IMR-90 (cell line): ENCODE measurements at regions not wholly inside any gene's neighbourhood (a gene's known extent, or its start where the extent isn't known, plus 50 kb on each side); places are given as distances from the start of the nearest gene placed in this dataset.

Source experiments
- ATAC-seq: fragments of 200-7000 bp; cut with Tn5 transposase; 2 replicates; pipeline ENCODE4 v1.9.1; 2020; ENCODE audit warnings: low read depth, mild to moderate bottlenecking, moderate library complexity
- BruUV-seq: library from RNA; stranded (reverse); fragments of 400-500 nt; replicated peaks from 2 replicates; lab custom pipeline; 2021; lab: Mats Ljungman, UMichigan
- CTCF ChIA-PET: fragments of 300-600 bp; formaldehyde crosslinking; extraction: SDS; loops from one replicate; lab custom pipeline; 2021; ENCODE audit warnings: antibody characterized with exemption; lab: Yijun Ruan, JAX
- POLR2A ChIA-PET: fragments of 300-600 bp; sonication (Branson Sonifier 250); formaldehyde crosslinking; loops from one replicate; lab custom pipeline; 2022; ENCODE audit warnings: antibody characterized with exemption; ENCODE audit not compliant: unreplicated experiment; lab: Charles Lee
- DNase-seq: peaks from one replicate; pipeline ENCODE4 v3.0.0; 2013
- H2AFZ ChIP-seq: replicated peaks from 2 replicates; pipeline ENCODE3; 2013; ENCODE audit warnings: low read length, mild to moderate bottlenecking; ENCODE audit not compliant: poor library complexity
- H2AK5ac ChIP-seq: 2 replicates; pipeline ENCODE4 v1.6.1; 2013; ENCODE audit warnings: low read depth, low read length, inconsistent platforms
- H2AK9ac ChIP-seq: replicated peaks from 2 replicates; pipeline ENCODE3; 2013; ENCODE audit warnings: mild to moderate bottlenecking, low read depth, low read length, moderate library complexity; ENCODE audit not compliant: poor library complexity
- H2BK120ac ChIP-seq: 2 replicates; pipeline ENCODE4 v1.6.1; 2013; ENCODE audit warnings: low read depth, low read length, inconsistent platforms
- H2BK15ac ChIP-seq: 3 replicates; pipeline ENCODE4 v1.6.1; 2013; ENCODE audit warnings: low read depth, low read length, inconsistent platforms
- H2BK20ac ChIP-seq: 2 replicates; pipeline ENCODE4 v1.6.1; 2013; ENCODE audit warnings: low read depth, mild to moderate bottlenecking, inconsistent platforms, low read length, moderate library complexity
- H2BK5ac ChIP-seq: 2 replicates; pipeline ENCODE4 v1.6.1; 2013; ENCODE audit warnings: mild to moderate bottlenecking, low read depth, low read length, inconsistent platforms; ENCODE audit not compliant: poor library complexity, severe bottlenecking
- H3K14ac ChIP-seq: replicated peaks from 2 replicates; pipeline ENCODE4 v1.6.1; 2013; ENCODE audit warnings: low read depth, low read length, inconsistent platforms
- H3K18ac ChIP-seq: 2 replicates; pipeline ENCODE4 v1.6.1; 2013; ENCODE audit warnings: low read depth, low read length, control low read depth
- H3K23ac ChIP-seq: 2 replicates; pipeline ENCODE4 v1.6.1; 2013; ENCODE audit warnings: low read depth, low read length, inconsistent platforms
- H3K27ac ChIP-seq: 2 replicates; pipeline ENCODE4 v1.5.1; 2013; ENCODE audit warnings: mild to moderate bottlenecking, control low read depth, low read length; ENCODE audit not compliant: insufficient read depth
- H3K27me3 ChIP-seq: 2 replicates; pipeline ENCODE4 v1.6.1; 2013; ENCODE audit warnings: low read length; ENCODE audit not compliant: control insufficient read depth, insufficient read depth
- H3K36me3 ChIP-seq: 2 replicates; pipeline ENCODE4 v1.6.1; 2013; ENCODE audit warnings: low read length, mixed read lengths; ENCODE audit not compliant: control insufficient read depth, insufficient read depth
- H3K4ac ChIP-seq: 2 replicates; pipeline ENCODE4 v1.6.1; 2013; ENCODE audit warnings: low read depth, low read length, inconsistent platforms
- H3K4me1 ChIP-seq: 2 replicates; pipeline ENCODE4 v1.6.1; 2013; ENCODE audit warnings: low read length, mixed read lengths; ENCODE audit not compliant: control insufficient read depth, insufficient read depth
- H3K4me2 ChIP-seq: 2 replicates; pipeline ENCODE4 v1.6.1; 2013; ENCODE audit warnings: low read depth, mild to moderate bottlenecking, control low read depth, low read length, moderate library complexity
- H3K4me3 ChIP-seq: 2 replicates; pipeline ENCODE4 v1.5.1; 2013; ENCODE audit warnings: low read depth, mild to moderate bottlenecking, control low read depth, low read length, moderate library complexity; ENCODE audit not compliant: insufficient read depth
- H3K56ac ChIP-seq: 2 replicates; pipeline ENCODE4 v1.6.1; 2013; ENCODE audit warnings: low read length, inconsistent platforms; ENCODE audit not compliant: insufficient read depth; ENCODE audit errors: extremely low read depth
- H3K79me1 ChIP-seq, 2 experiments: 2 replicates each; pipeline ENCODE4 v1.6.1; 2013; ENCODE audit warnings: low read length in 2 of 2, inconsistent platforms in 1 of 2, low read depth in 1 of 2
- H3K9ac ChIP-seq: 2 replicates; pipeline ENCODE4 v1.6.1; 2013; ENCODE audit warnings: low read depth, low read length, control low read depth
- H3K9me1 ChIP-seq: 2 replicates; pipeline ENCODE4 v1.6.1; 2013; ENCODE audit warnings: low read length, inconsistent platforms; ENCODE audit not compliant: insufficient read depth
- H3K9me3 ChIP-seq: 2 replicates; pipeline ENCODE4 v1.6.1; 2013; ENCODE audit warnings: low read length; ENCODE audit not compliant: control insufficient read depth, insufficient read depth
- H4K20me1 ChIP-seq: 2 replicates; pipeline ENCODE4 v1.6.1; 2013; ENCODE audit warnings: low read length, inconsistent platforms; ENCODE audit not compliant: insufficient read depth
- H4K5ac ChIP-seq: 2 replicates; pipeline ENCODE4 v1.6.1; 2013; ENCODE audit warnings: mild to moderate bottlenecking, low read depth, low read length, control low read depth
- H4K8ac ChIP-seq, 2 experiments: 2 replicates each; pipeline ENCODE4 v1.6.1; 2013; ENCODE audit warnings: low read depth in 2 of 2, low read length in 2 of 2, control low read depth in 1 of 2, inconsistent platforms in 1 of 2
- H4K91ac ChIP-seq: 2 replicates; pipeline ENCODE4 v1.6.1; 2013; ENCODE audit warnings: low read depth, low read length, inconsistent platforms; ENCODE audit not compliant: insufficient read depth
- WGBS, 2 experiments: methylation state at CpG; one replicate each; pipeline versions ENCODE4 v1.1.5 to v1.1.7; 2013; ENCODE audit warnings: missing lambda C conversion rate in 2 of 2; ENCODE audit not compliant: insufficient read length in 1 of 2; ENCODE audit errors: extremely low coverage in 2 of 2; 5-methylcytosine and 5-hydroxymethylcytosine counted together
- dilution Hi-C: fragments of 300-500 bp; cut with HindIII; formaldehyde crosslinking; loops from one replicate; pipeline ENCODE4 v1.14.3; 2018; ENCODE audit warnings: low sequenced_read_pairs; ENCODE audit not compliant: unreplicated experiment
- in situ Hi-C: fragments of 300-500 bp; cut with MboI; formaldehyde crosslinking; loops from 3 replicates; pipeline ENCODE4 v1.14.3; 2019; ENCODE audit warnings: low sequenced_read_pairs, inconsistent platforms, mixed read lengths
- intact Hi-C: fragments of 100-400 bp; cut with micrococcal nuclease; formaldehyde crosslinking; loops from 2 replicates; pipeline ENCODE4 v1.10.0; 2022
- TF ChIP-seq, protein P1 (sequence below): fragments of 150-350 bp; IDR thresholded peaks from 2 replicates; pipeline ENCODE4 v1.6.1; 2016; ENCODE audit warnings: low read depth, mild to moderate bottlenecking, low read length, moderate library complexity, borderline replicate concordance

DNA sequence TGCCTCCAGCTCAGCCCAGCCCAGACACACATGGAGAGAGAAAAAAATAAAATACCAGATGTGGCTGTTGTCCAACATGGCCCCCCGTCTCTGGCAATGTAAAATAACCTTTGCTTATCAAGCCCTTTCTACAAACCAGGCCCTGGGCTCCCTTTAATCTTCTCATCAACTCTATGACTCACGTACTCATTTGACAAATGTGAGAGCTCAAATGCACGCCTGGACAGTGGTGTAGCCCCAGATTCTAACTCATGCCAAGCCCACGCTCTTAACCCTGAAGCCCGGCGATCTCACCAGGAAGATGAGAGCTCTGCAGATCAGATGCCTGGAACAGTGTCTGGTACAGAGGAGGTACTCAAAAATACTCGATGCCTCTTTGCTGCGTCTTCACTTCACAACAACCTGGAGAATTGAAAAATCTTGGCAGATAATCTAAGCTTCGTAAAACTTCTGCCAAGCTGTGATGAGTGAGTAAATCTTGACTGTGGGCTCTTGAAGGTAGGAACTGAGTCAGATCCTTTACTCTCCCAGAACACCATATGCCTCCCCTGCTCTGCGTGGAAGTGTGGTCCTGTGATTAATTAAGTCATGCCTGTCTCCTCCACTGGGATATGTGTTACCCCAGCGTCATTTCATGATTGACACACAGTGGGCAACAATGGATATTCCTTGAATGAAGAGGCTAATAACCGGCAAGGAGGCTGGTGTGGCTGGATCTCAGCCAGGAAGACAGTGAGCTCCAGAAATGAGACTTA, 102.0 kb upstream of the FSTL4 start:
- H3K79me1 ChIP-seq: no peaks in the 10 kb centered on the region
- H4K20me1 ChIP-seq: no peaks in the 10 kb centered on the region
- dilution Hi-C loops: no loop called here
- in situ Hi-C loops: no loop called here
- no peaks in the 10 kb centered on the region for H3K36me3 ChIP-seq
- no peak overlapping the region for H3K4me2 ChIP-seq
- H3K23ac ChIP-seq: no peak overlapping the region
- no peaks in the 10 kb centered on the region for H3K9me3 ChIP-seq
- no peak for ATAC-seq
- 32% methylated on average over 5 of the region's 12 CpGs; no CpG with 5 or more reads in 1 of the 2 experiments for WGBS, 2 experiments
- intact Hi-C loops: no loop called here
- H2BK15ac ChIP-seq: no peak overlapping the region
- no peak overlapping the region for H3K14ac ChIP-seq
- H2BK120ac ChIP-seq: no peak overlapping the region
- peaks cover 4% of the 10 kb centered on the region; the same call in 1 of the 2 replicates for H3K27me3 ChIP-seq
- no peak overlapping the region for H3K9ac ChIP-seq
- no peak overlapping the region for H2BK20ac ChIP-seq
- no peak overlapping the region for H2AK9ac ChIP-seq
- ChIA-PET CTCF (no interaction called here), POLR2A (no interaction called here)
- no peak overlapping the region for H2AK5ac ChIP-seq
- no TSS peak for BruUV-seq
- no peak overlapping the region for H3K4me3 ChIP-seq
- no peak overlapping the region for H2BK5ac ChIP-seq
- H3K9me1 ChIP-seq: no peaks in the 10 kb centered on the region
- no peak overlapping the region for H4K5ac ChIP-seq
- DNase-seq: no peak
- no peak overlapping the region for H2AFZ ChIP-seq
- no peak overlapping the region for H4K91ac ChIP-seq
- no peak overlapping the region for H3K18ac ChIP-seq
- H4K8ac ChIP-seq: no peak overlapping the region
- H3K4ac ChIP-seq: no peak overlapping the region
- H3K4me1 ChIP-seq: no peaks in the 10 kb centered on the region
- no peak overlapping the region for H3K27ac ChIP-seq
- TF ChIP-seq, protein P1, sequence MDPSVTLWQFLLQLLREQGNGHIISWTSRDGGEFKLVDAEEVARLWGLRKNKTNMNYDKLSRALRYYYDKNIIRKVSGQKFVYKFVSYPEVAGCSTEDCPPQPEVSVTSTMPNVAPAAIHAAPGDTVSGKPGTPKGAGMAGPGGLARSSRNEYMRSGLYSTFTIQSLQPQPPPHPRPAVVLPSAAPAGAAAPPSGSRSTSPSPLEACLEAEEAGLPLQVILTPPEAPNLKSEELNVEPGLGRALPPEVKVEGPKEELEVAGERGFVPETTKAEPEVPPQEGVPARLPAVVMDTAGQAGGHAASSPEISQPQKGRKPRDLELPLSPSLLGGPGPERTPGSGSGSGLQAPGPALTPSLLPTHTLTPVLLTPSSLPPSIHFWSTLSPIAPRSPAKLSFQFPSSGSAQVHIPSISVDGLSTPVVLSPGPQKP: no peak
- no peak overlapping the region for H3K56ac ChIP-seq
